ENCODE measurements at regions not wholly inside any gene's neighbourhood (a gene's known extent, or its start where the extent isn't known, plus 50 kb on each side); places are given as distances from the start of the nearest gene placed in this dataset.

- H3K27ac ChIP-seq (ENCODE audit: low read depth in 1 of 2, low read length in 1 of 2): no peak overlapping the region
- no peak overlapping the region for H3K4me3 ChIP-seq (ENCODE audit: low read length in 2 of 2)
- H3K4me1 ChIP-seq (ENCODE audit: control insufficient read depth in 2 of 2, insufficient read depth in 2 of 2, low read length in 2 of 2): no peaks in the 10 kb centered on the region
- H3K9me3 ChIP-seq (ENCODE audit: control insufficient read depth in 2 of 2, insufficient read depth in 1 of 2, low read length in 1 of 2): no peaks in the 10 kb centered on the region
- WGBS: 45% methylated on average over 2 of the region's 2 CpGs
- H3K27me3 ChIP-seq (ENCODE audit: control insufficient read depth in 2 of 2, insufficient read depth in 1 of 2, low read length in 1 of 2): no peaks in the 10 kb centered on the region
- H3K36me3 ChIP-seq (ENCODE audit: control insufficient read depth in 2 of 2, insufficient read depth in 2 of 2, low read length in 1 of 2): no peaks in the 10 kb centered on the region
- no peak for DNase-seq (ENCODE audit: low read depth in 6 of 9, low spot score in 9 of 9)
Observed at GRCh38 chr4:144799486-144799885, 153.5 kb downstream of the HHIP start.

GRCh38 chr4:144801731-144802130 is 155.8 kb downstream of the HHIP start:
- Histone ChIP-seq H3K9me3 (ENCODE audit: control insufficient read depth in 2 of 2, insufficient read depth in 1 of 2, low read length in 1 of 2) (peaks cover 3 to 6% of the 10 kb centered on the region in 2 donors), H3K4me3 (ENCODE audit: low read length in 2 of 2) (no peak overlapping the region), H3K4me1 (ENCODE audit: control insufficient read depth in 2 of 2, insufficient read depth in 2 of 2, low read length in 2 of 2) (no peaks in the 10 kb centered on the region), H3K27me3 (ENCODE audit: control insufficient read depth in 2 of 2, insufficient read depth in 1 of 2, low read length in 1 of 2) (no peaks in the 10 kb centered on the region), H3K36me3 (ENCODE audit: control insufficient read depth in 2 of 2, insufficient read depth in 2 of 2, low read length in 1 of 2) (no peaks in the 10 kb centered on the region), H3K27ac (ENCODE audit: low read depth in 1 of 2, low read length in 1 of 2) (no peak overlapping the region)
- no peak for DNase-seq (ENCODE audit: low read depth in 6 of 9, low spot score in 9 of 9)

GRCh38 chr4:144808034-144808433 is 162.1 kb downstream of the HHIP start:
- Histone ChIP-seq H3K4me1 (ENCODE audit: control insufficient read depth in 2 of 2, insufficient read depth in 2 of 2, low read length in 2 of 2) (no peaks in the 10 kb centered on the region), H3K27ac (ENCODE audit: low read depth in 1 of 2, low read length in 1 of 2) (no peak overlapping the region), H3K27me3 (ENCODE audit: control insufficient read depth in 2 of 2, insufficient read depth in 1 of 2, low read length in 1 of 2) (no peaks in the 10 kb centered on the region), H3K4me3 (ENCODE audit: low read length in 2 of 2) (no peak overlapping the region), H3K9me3 (ENCODE audit: control insufficient read depth in 2 of 2, insufficient read depth in 1 of 2, low read length in 1 of 2) (peaks cover 4 to 17% of the 10 kb centered on the region in 2 donors), H3K36me3 (ENCODE audit: control insufficient read depth in 2 of 2, insufficient read depth in 2 of 2, low read length in 1 of 2) (no peaks in the 10 kb centered on the region)
- 96% methylated on average over 3 of the region's 3 CpGs for WGBS
- DNase-seq (ENCODE audit: low read depth in 6 of 9, low spot score in 9 of 9): no peak

- Histone ChIP-seq H3K36me3 (ENCODE audit: control insufficient read depth in 2 of 2, insufficient read depth in 2 of 2, low read length in 1 of 2) (no peaks in the 10 kb centered on the region), H3K4me1 (ENCODE audit: control insufficient read depth in 2 of 2, insufficient read depth in 2 of 2, low read length in 2 of 2) (no peaks in the 10 kb centered on the region), H3K27ac (ENCODE audit: low read depth in 1 of 2, low read length in 1 of 2) (no peak overlapping the region), H3K4me3 (ENCODE audit: low read length in 2 of 2) (no peak overlapping the region), H3K27me3 (ENCODE audit: control insufficient read depth in 2 of 2, insufficient read depth in 1 of 2, low read length in 1 of 2) (no peaks in the 10 kb centered on the region), H3K9me3 (ENCODE audit: control insufficient read depth in 2 of 2, insufficient read depth in 1 of 2, low read length in 1 of 2) (peaks cover 4 to 17% of the 10 kb centered on the region in 2 donors)
- WGBS: 87% methylated on average over 1 of the region's 1 CpG
- DNase-seq (ENCODE audit: low read depth in 6 of 9, low spot score in 9 of 9): no peak
Observed at GRCh38 chr4:144809056-144809640, 163.2 kb downstream of the HHIP start.

GRCh38 chr4:144816668-144817067 is 170.7 kb downstream of the HHIP start:
- Histone ChIP-seq H3K4me3 (ENCODE audit: low read length in 2 of 2) (no peak overlapping the region), H3K4me1 (ENCODE audit: control insufficient read depth in 2 of 2, insufficient read depth in 2 of 2, low read length in 2 of 2) (no peaks in the 10 kb centered on the region), H3K9me3 (ENCODE audit: control insufficient read depth in 2 of 2, insufficient read depth in 1 of 2, low read length in 1 of 2) (no peaks in the 10 kb centered on the region), H3K36me3 (ENCODE audit: control insufficient read depth in 2 of 2, insufficient read depth in 2 of 2, low read length in 1 of 2) (no peaks in the 10 kb centered on the region), H3K27me3 (ENCODE audit: control insufficient read depth in 2 of 2, insufficient read depth in 1 of 2, low read length in 1 of 2) (no peaks in the 10 kb centered on the region), H3K27ac (ENCODE audit: low read depth in 1 of 2, low read length in 1 of 2) (no peak overlapping the region)
- DNase-seq (ENCODE audit: low read depth in 6 of 9, low spot score in 9 of 9): no peak

GRCh38 chr4:144817081-144817480 is 171.1 kb downstream of the HHIP start:
- H3K36me3 ChIP-seq (ENCODE audit: control insufficient read depth in 2 of 2, insufficient read depth in 2 of 2, low read length in 1 of 2): no peaks in the 10 kb centered on the region
- H3K4me3 ChIP-seq (ENCODE audit: low read length in 2 of 2): no peak overlapping the region
- H3K4me1 ChIP-seq (ENCODE audit: control insufficient read depth in 2 of 2, insufficient read depth in 2 of 2, low read length in 2 of 2): no peaks in the 10 kb centered on the region
- no peak overlapping the region for H3K27ac ChIP-seq (ENCODE audit: low read depth in 1 of 2, low read length in 1 of 2)
- DNase-seq (ENCODE audit: low read depth in 6 of 9, low spot score in 9 of 9): no peak
- H3K9me3 ChIP-seq (ENCODE audit: control insufficient read depth in 2 of 2, insufficient read depth in 1 of 2, low read length in 1 of 2): no peaks in the 10 kb centered on the region
- H3K27me3 ChIP-seq (ENCODE audit: control insufficient read depth in 2 of 2, insufficient read depth in 1 of 2, low read length in 1 of 2): no peaks in the 10 kb centered on the region

- DNase-seq (ENCODE audit: low read depth in 6 of 9, low spot score in 9 of 9): no peak
- WGBS: 96% methylated on average over 3 of the region's 3 CpGs
- Histone ChIP-seq H3K36me3 (ENCODE audit: control insufficient read depth in 2 of 2, insufficient read depth in 2 of 2, low read length in 1 of 2) (no peaks in the 10 kb centered on the region), H3K27me3 (ENCODE audit: control insufficient read depth in 2 of 2, insufficient read depth in 1 of 2, low read length in 1 of 2) (no peaks in the 10 kb centered on the region), H3K9me3 (ENCODE audit: control insufficient read depth in 2 of 2, insufficient read depth in 1 of 2, low read length in 1 of 2) (no peaks in the 10 kb centered on the region), H3K4me3 (ENCODE audit: low read length in 2 of 2) (no peak overlapping the region), H3K27ac (ENCODE audit: low read depth in 1 of 2, low read length in 1 of 2) (no peak overlapping the region), H3K4me1 (ENCODE audit: control insufficient read depth in 2 of 2, insufficient read depth in 2 of 2, low read length in 2 of 2) (no peaks in the 10 kb centered on the region)
Observed at GRCh38 chr4:144818136-144818535, 172.2 kb downstream of the HHIP start.

- Histone ChIP-seq H3K27ac (ENCODE audit: low read depth in 1 of 2, low read length in 1 of 2) (no peak overlapping the region), H3K27me3 (ENCODE audit: control insufficient read depth in 2 of 2, insufficient read depth in 1 of 2, low read length in 1 of 2) (no peaks in the 10 kb centered on the region), H3K4me3 (ENCODE audit: low read length in 2 of 2) (no peak overlapping the region), H3K4me1 (ENCODE audit: control insufficient read depth in 2 of 2, insufficient read depth in 2 of 2, low read length in 2 of 2) (no peaks in the 10 kb centered on the region), H3K9me3 (ENCODE audit: control insufficient read depth in 2 of 2, insufficient read depth in 1 of 2, low read length in 1 of 2) (no peaks in the 10 kb centered on the region), H3K36me3 (ENCODE audit: control insufficient read depth in 2 of 2, insufficient read depth in 2 of 2, low read length in 1 of 2) (no peaks in the 10 kb centered on the region)
- 92% methylated on average over 3 of the region's 3 CpGs for WGBS
- DNase-seq (ENCODE audit: low read depth in 6 of 9, low spot score in 9 of 9): no peak
Observed at GRCh38 chr4:144819591-144819990, 173.6 kb downstream of the HHIP start.

- no peaks in the 10 kb centered on the region for H3K4me1 ChIP-seq (ENCODE audit: control insufficient read depth in 2 of 2, insufficient read depth in 2 of 2, low read length in 2 of 2)
- no peak overlapping the region for H3K4me3 ChIP-seq (ENCODE audit: low read length in 2 of 2)
- 97% methylated on average over 2 of the region's 2 CpGs for WGBS
- no peak overlapping the region for H3K27ac ChIP-seq (ENCODE audit: low read depth in 1 of 2, low read length in 1 of 2)
- no peak for DNase-seq (ENCODE audit: low read depth in 6 of 9, low spot score in 9 of 9)
- H3K9me3 ChIP-seq (ENCODE audit: control insufficient read depth in 2 of 2, insufficient read depth in 1 of 2, low read length in 1 of 2): no peaks in the 10 kb centered on the region
- H3K36me3 ChIP-seq (ENCODE audit: control insufficient read depth in 2 of 2, insufficient read depth in 2 of 2, low read length in 1 of 2): no peaks in the 10 kb centered on the region
- H3K27me3 ChIP-seq (ENCODE audit: control insufficient read depth in 2 of 2, insufficient read depth in 1 of 2, low read length in 1 of 2): no peaks in the 10 kb centered on the region
Observed at GRCh38 chr4:144820011-144820727, 174.2 kb downstream of the HHIP start.

Measured in thymus (tissue), 11 donors.